SK-N-SH treated with all-trans-retinoic acid at 6 μM for 48 hours (cell line): ENCODE measurements at regions not wholly inside any gene's neighbourhood (a gene's known extent, or its start where the extent isn't known, plus 50 kb on each side); places are given as distances from the start of the nearest gene placed in this dataset.

Experiments used
- CSDC2 ChIP-seq: fragments of 250-450 bp; sonication (Bioruptor Pico); IDR thresholded peaks from 2 replicates; pipeline ENCODE4 v1.5.0; 2020; ENCODE audit warnings: mild to moderate bottlenecking, moderate library complexity
- ISL1 ChIP-seq: fragments of 250-450 bp; sonication (Bioruptor Pico); IDR thresholded peaks from 2 replicates; pipeline ENCODE4 v2.1.2; 2022; ENCODE audit warnings: mild to moderate bottlenecking, moderate library complexity
- RARB ChIP-seq: fragments of 250-450 bp; sonication (Bioruptor Pico); IDR thresholded peaks from 2 replicates; pipeline ENCODE4 v1.8.0; 2021; ENCODE audit warnings: mild to moderate bottlenecking, moderate library complexity
- TF ChIP-seq, protein P1 (sequence below): fragments of 250-450 bp; sonication (Bioruptor Pico); IDR thresholded peaks from 2 replicates; pipeline ENCODE4 v1.8.0; 2020; ENCODE audit warnings: mild to moderate bottlenecking, moderate library complexity, borderline replicate concordance

DNA sequence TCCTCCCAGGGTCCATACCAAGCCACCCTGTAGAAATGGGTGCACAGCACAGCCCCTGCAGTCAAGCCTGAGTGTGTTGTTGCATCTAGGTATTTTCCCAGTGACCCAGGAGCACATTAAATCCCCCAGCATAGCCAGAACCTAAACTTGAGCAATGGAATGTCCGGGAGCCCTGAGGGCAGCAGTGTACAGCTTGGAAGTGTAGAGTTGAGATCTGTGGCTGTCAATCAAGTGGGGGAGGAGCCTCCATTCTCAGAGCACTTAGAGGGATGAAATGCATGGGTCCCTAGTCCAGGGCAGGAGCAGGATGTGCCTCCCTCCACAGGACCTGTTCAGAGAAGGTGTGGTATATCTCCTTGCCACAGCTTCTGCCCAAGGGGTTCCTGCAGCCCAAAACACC, 885.1 kb downstream of the CCSER2 start:
- TF ChIP-seq CSDC2 (CRISPR knock-in tag) = no peak
- TF ChIP-seq, protein P1, sequence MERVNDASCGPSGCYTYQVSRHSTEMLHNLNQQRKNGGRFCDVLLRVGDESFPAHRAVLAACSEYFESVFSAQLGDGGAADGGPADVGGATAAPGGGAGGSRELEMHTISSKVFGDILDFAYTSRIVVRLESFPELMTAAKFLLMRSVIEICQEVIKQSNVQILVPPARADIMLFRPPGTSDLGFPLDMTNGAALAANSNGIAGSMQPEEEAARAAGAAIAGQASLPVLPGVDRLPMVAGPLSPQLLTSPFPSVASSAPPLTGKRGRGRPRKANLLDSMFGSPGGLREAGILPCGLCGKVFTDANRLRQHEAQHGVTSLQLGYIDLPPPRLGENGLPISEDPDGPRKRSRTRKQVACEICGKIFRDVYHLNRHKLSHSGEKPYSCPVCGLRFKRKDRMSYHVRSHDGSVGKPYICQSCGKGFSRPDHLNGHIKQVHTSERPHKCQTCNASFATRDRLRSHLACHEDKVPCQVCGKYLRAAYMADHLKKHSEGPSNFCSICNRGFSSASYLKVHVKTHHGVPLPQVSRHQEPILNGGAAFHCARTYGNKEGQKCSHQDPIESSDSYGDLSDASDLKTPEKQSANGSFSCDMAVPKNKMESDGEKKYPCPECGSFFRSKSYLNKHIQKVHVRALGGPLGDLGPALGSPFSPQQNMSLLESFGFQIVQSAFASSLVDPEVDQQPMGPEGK (CRISPR knock-in tag) = no peak
- TF ChIP-seq RARB (CRISPR knock-in tag) = no peak
- TF ChIP-seq ISL1 (CRISPR knock-in tag) = no peak
